HEK293 (cell line): ENCODE measurements at regions not wholly inside any gene's neighbourhood (a gene's known extent, or its start where the extent isn't known, plus 50 kb on each side); places are given as distances from the start of the nearest gene placed in this dataset.

Experiments
- CTCF ChIA-PET: fragments of 350-600 bp; formaldehyde crosslinking; extraction: SDS; loops from one replicate; lab custom pipeline; 2021; ENCODE audit warnings: antibody characterized with exemption; lab: Yijun Ruan, JAX
- POLR2A ChIA-PET: fragments of 300-600 bp; formaldehyde crosslinking; extraction: SDS; loops from one replicate; lab custom pipeline; 2020; ENCODE audit warnings: antibody characterized with exemption, inconsistent platforms; lab: Yijun Ruan, JAX
- H3K27ac ChIP-seq: fragments of 200-500 bp; sonication (Bioruptor generic); 2 replicates; pipeline ENCODE4 v1.5.1; 2014; ENCODE audit warnings: low read depth, low read length, control low read depth, inconsistent platforms; ENCODE audit errors: extremely low read depth
- H3K36me3 ChIP-seq, 2 experiments: fragments of 200-500 bp in 1 of 2; sonication (Bioruptor generic) in 1 of 2; 1 replicate in 1 of 2; 2 replicates in 1 of 2; pipeline ENCODE4 v1.5.1; 2014 to 2017; ENCODE audit warnings: inconsistent platforms in 2 of 2, low read length in 2 of 2; ENCODE audit not compliant: control insufficient read depth in 2 of 2, insufficient read depth in 1 of 2
- H3K4me1 ChIP-seq: fragments of 200-500 bp; sonication (Bioruptor generic); 2 replicates; pipeline ENCODE4 v1.5.1; 2014; ENCODE audit warnings: mild to moderate bottlenecking, low read length, inconsistent platforms; ENCODE audit not compliant: control insufficient read depth, insufficient read depth
- H3K4me3 ChIP-seq: 2 replicates; pipeline ENCODE4 v1.5.1; 2011; ENCODE audit warnings: low read depth, mild to moderate bottlenecking, control low read depth, low read length, moderate library complexity
- H3K9me3 ChIP-seq: fragments of 200-500 bp; sonication (Bioruptor generic); 2 replicates; pipeline ENCODE4 v1.5.1; 2014; ENCODE audit warnings: low read depth, low read length, inconsistent platforms; ENCODE audit not compliant: control insufficient read depth, insufficient read depth
- CTCF ChIP-seq: fragments of 450-650 bp; formaldehyde crosslinking; IDR thresholded peaks from 2 replicates; pipeline ENCODE4 v1.5.1; 2016; ENCODE audit warnings: missing biosample characterization, missing genetic modification characterization
- MEIS1 ChIP-seq: sonication (generic); formaldehyde crosslinking; IDR thresholded peaks from 2 replicates; pipeline ENCODE4 v1.8.1; 2022; ENCODE audit warnings: missing genetic modification reagents, mild to moderate bottlenecking, borderline replicate concordance
- TSHZ1 ChIP-seq: fragments of 450-650 bp; formaldehyde crosslinking; IDR thresholded peaks from 2 replicates; pipeline ENCODE4 v1.5.1; 2016; ENCODE audit warnings: missing biosample characterization, missing genetic modification characterization, borderline replicate concordance
- YY2 ChIP-seq: fragments of 450-650 bp; formaldehyde crosslinking; IDR thresholded peaks from 2 replicates; pipeline ENCODE4 v1.5.1; 2016; ENCODE audit warnings: missing biosample characterization, missing genetic modification characterization
- ZNF26 ChIP-seq: fragments of 450-650 bp; formaldehyde crosslinking; IDR thresholded peaks from 2 replicates; pipeline ENCODE4 v1.5.1; 2016; ENCODE audit warnings: missing biosample characterization, missing genetic modification characterization
- ZNF324 ChIP-seq: fragments of 450-650 bp; formaldehyde crosslinking; IDR thresholded peaks from 2 replicates; pipeline ENCODE4 v1.5.1; 2016; ENCODE audit warnings: missing biosample characterization, missing genetic modification characterization
- ZNF362 ChIP-seq: fragments of 450-650 bp; formaldehyde crosslinking; IDR thresholded peaks from 2 replicates; pipeline ENCODE4 v1.5.1; 2016; ENCODE audit warnings: missing biosample characterization, missing genetic modification characterization
- ZNF391 ChIP-seq: fragments of 450-650 bp; formaldehyde crosslinking; IDR thresholded peaks from 2 replicates; pipeline ENCODE4 v1.5.1; 2016; ENCODE audit warnings: low read depth, missing biosample characterization, missing genetic modification characterization, borderline replicate concordance
- ZNF561 ChIP-seq: fragments of 450-650 bp; IDR thresholded peaks from 2 replicates; pipeline ENCODE4 v1.5.1; 2018; ENCODE audit warnings: missing biosample characterization, missing genetic modification characterization, borderline replicate concordance
- ZNF654 ChIP-seq: fragments of 450-650 bp; formaldehyde crosslinking; IDR thresholded peaks from 2 replicates; pipeline ENCODE4 v1.5.1; 2016; ENCODE audit warnings: low read depth, missing biosample characterization, missing genetic modification characterization
- ZNF776 ChIP-seq: fragments of 450-650 bp; formaldehyde crosslinking; IDR thresholded peaks from 2 replicates; pipeline ENCODE4 v1.5.0; 2017; ENCODE audit warnings: missing biosample characterization, missing genetic modification characterization, borderline replicate concordance

- no peak for TF ChIP-seq TSHZ1 (tag by site-specific recombination)
- TF ChIP-seq ZNF391 (tag by site-specific recombination), result no peak
- no peak for TF ChIP-seq ZNF561
- TF ChIP-seq ZNF26, result no peak
These were observed 93.1 kb upstream of the HAO2 start (continued) for GRCh38 chr1:119275145-119276134.

GRCh38 chr1:119276558-119276957 lies 92.0 kb upstream of the HAO2 start:
- Histone ChIP-seq H3K27ac (no peak overlapping the region), H3K9me3 (no peaks in the 10 kb centered on the region), H3K36me3 (no peaks in the 10 kb centered on the region), H3K4me1 (peaks cover 7% of the 10 kb centered on the region), H3K4me3 (no peak overlapping the region)
- ChIA-PET CTCF (interaction anchor here (0.6 to 5.4 kb wide), 29 partner anchors 8 to 1666 kb away, joined by 3 to 49 read pairs (median 4); partner anchors contain the start of gene HAO2), POLR2A (no interaction called here)
- TF ChIP-seq ZNF776 (tag by site-specific recombination) (no peak), MEIS1 (CRISPR knock-in tag) (no peak), YY2 (no peak), CTCF (tag by site-specific recombination) (peak; percentile 64), ZNF324 (no peak), ZNF654 (tag by site-specific recombination) (peak; percentile 40), ZNF362 (tag by site-specific recombination) (no peak)
